ENCODE measurements at regions not wholly inside any gene's neighbourhood (a gene's known extent, or its start where the extent isn't known, plus 50 kb on each side); places are given as distances from the start of the nearest gene placed in this dataset.

DNA sequence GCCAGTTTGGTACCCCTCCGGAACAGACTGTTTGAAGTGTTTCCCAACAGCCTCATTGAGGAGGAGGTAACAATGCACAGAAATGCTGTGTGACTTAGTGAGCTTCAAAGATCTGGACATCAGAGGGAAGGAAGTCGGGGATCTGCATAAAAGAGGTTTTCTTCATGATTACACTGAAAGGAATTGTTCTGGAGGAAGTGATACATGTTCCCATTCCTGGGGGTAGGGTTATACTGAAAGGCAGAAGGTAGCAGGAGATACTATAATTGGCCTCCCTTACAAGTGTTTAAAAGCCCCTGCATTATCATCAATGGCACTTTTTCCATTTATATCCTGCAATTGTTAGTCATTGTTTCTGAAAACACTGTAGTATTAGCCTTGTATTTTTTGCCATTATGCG lies 94.0 kb upstream of the DKK2 start:
- Histone ChIP-seq H3K4me3 (ENCODE audit: insufficient read depth, low read length, poor library complexity, severe bottlenecking) (no peak overlapping the region), H3K9ac (ENCODE audit: low read length) (no peak overlapping the region), H3K36me3 (ENCODE audit: low read length) (no peaks in the 10 kb centered on the region), H3K4me2 (ENCODE audit: low read depth, low read length, poor library complexity, severe bottlenecking) (no peak overlapping the region), H3K9me2 (replicated peaks; ENCODE audit: insufficient read depth, low read length) (no peaks in the 10 kb centered on the region), H3K9me3 (ENCODE audit: insufficient read depth, low read length) (no peaks in the 10 kb centered on the region), H3F3A (ENCODE audit: insufficient read depth) (no peaks in the 10 kb centered on the region), H3K79me2 (ENCODE audit: insufficient read depth, low read length) (no peaks in the 10 kb centered on the region), H3K27ac (ENCODE audit: low read depth, low read length) (no peak overlapping the region), H2AFZ (ENCODE audit: low read depth, low read length, severe bottlenecking) (no peak overlapping the region), H4K20me1 (ENCODE audit: low read depth, low read length) (no peaks in the 10 kb centered on the region), H3K27me3 (ENCODE audit: low read length) (no peaks in the 10 kb centered on the region)
- TF ChIP-seq EZH2phosphoT487 (conservative IDR thresholded peaks at IDR 0.05; ENCODE audit: low read length) (no peak), CTCF (IDR thresholded peaks at IDR 0.05; ENCODE audit: insufficient read depth, low read length, poor library complexity, severe bottlenecking) (no peak)

DNA sequence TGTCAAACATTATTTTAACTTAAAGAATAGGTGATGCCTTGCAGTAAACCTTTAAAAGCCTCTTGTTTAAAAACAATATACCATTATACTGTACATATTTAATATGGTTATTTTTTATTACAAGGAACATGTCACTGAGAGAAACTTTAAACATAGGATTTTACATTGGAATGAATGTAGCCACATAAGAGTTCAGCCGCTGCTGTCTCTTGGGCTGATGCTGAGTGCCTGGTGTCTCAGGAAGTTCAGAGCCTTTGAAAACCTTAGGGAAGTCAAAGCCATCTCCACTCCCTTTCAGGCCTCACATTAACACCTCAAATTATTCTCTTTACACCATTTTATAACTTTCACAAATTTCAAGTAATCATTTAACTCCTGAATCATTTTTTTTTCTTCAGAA lies 93.5 kb upstream of the DKK2 start:
- H2AFZ ChIP-seq (ENCODE audit: low read depth, low read length, severe bottlenecking), result no peak overlapping the region
- H3K9ac ChIP-seq (ENCODE audit: low read length), result no peak overlapping the region
- TF ChIP-seq CTCF (IDR thresholded peaks at IDR 0.05; ENCODE audit: insufficient read depth, low read length, poor library complexity, severe bottlenecking), result no peak
- TF ChIP-seq EZH2phosphoT487 (conservative IDR thresholded peaks at IDR 0.05; ENCODE audit: low read length), result no peak

DNA sequence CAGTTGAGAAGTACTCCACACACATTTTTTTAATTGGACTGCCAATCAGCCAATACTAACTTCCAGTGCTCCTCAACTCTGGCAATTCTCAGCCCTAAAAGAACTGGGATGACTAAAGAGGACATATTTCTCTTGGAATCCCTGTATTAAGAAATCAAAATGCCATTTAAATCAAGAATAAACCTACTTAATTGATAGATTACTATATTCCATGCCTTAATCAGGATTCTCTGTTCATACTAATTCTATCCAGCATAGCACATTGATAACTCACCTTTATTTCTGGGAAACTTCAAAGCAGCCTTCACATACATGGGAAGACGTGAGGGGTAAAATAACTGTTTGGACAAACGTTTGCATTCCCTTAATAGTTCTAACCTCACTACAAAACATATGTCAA lies 93.0 kb upstream of the DKK2 start:
- H3K27ac ChIP-seq (ENCODE audit: low read depth, low read length), result no peak overlapping the region
- H2AFZ ChIP-seq (ENCODE audit: low read depth, low read length, severe bottlenecking), result no peak overlapping the region
- no peaks in the 10 kb centered on the region for H3K79me2 ChIP-seq (ENCODE audit: insufficient read depth, low read length)
- no peak for TF ChIP-seq EZH2phosphoT487 (conservative IDR thresholded peaks at IDR 0.05; ENCODE audit: low read length)
- TF ChIP-seq CTCF (IDR thresholded peaks at IDR 0.05; ENCODE audit: insufficient read depth, low read length, poor library complexity, severe bottlenecking), result no peak
- no peaks in the 10 kb centered on the region for H3F3A ChIP-seq (ENCODE audit: insufficient read depth)
- no peaks in the 10 kb centered on the region for H3K36me3 ChIP-seq (ENCODE audit: low read length)
- no peak overlapping the region for H3K4me3 ChIP-seq (ENCODE audit: insufficient read depth, low read length, poor library complexity, severe bottlenecking)
- H3K9me3 ChIP-seq (ENCODE audit: insufficient read depth, low read length), result no peaks in the 10 kb centered on the region
- H3K27me3 ChIP-seq (ENCODE audit: low read length), result no peaks in the 10 kb centered on the region
- no peaks in the 10 kb centered on the region for H3K9me2 ChIP-seq (replicated peaks; ENCODE audit: insufficient read depth, low read length)
- no peak overlapping the region for H3K9ac ChIP-seq (ENCODE audit: low read length)
- H3K4me2 ChIP-seq (ENCODE audit: low read depth, low read length, poor library complexity, severe bottlenecking), result no peak overlapping the region
- no peaks in the 10 kb centered on the region for H4K20me1 ChIP-seq (ENCODE audit: low read depth, low read length)

More for the DNA sequence above, 93.5 kb upstream of the DKK2 start:
- H3F3A ChIP-seq (ENCODE audit: insufficient read depth), result no peaks in the 10 kb centered on the region
- H3K27ac ChIP-seq (ENCODE audit: low read depth, low read length), result no peak overlapping the region
- H3K27me3 ChIP-seq (ENCODE audit: low read length), result no peaks in the 10 kb centered on the region
- H3K4me3 ChIP-seq (ENCODE audit: insufficient read depth, low read length, poor library complexity, severe bottlenecking), result no peak overlapping the region
- no peaks in the 10 kb centered on the region for H4K20me1 ChIP-seq (ENCODE audit: low read depth, low read length)
- no peaks in the 10 kb centered on the region for H3K36me3 ChIP-seq (ENCODE audit: low read length)
- no peaks in the 10 kb centered on the region for H3K79me2 ChIP-seq (ENCODE audit: insufficient read depth, low read length)
- H3K4me2 ChIP-seq (ENCODE audit: low read depth, low read length, poor library complexity, severe bottlenecking), result no peak overlapping the region
- H3K9me3 ChIP-seq (ENCODE audit: insufficient read depth, low read length), result no peaks in the 10 kb centered on the region
- H3K9me2 ChIP-seq (replicated peaks; ENCODE audit: insufficient read depth, low read length), result no peaks in the 10 kb centered on the region

- H3K9ac ChIP-seq (ENCODE audit: low read length), result no peak overlapping the region
- H3K27ac ChIP-seq (ENCODE audit: low read depth, low read length), result no peak overlapping the region
- TF ChIP-seq CTCF (IDR thresholded peaks at IDR 0.05; ENCODE audit: insufficient read depth, low read length, poor library complexity, severe bottlenecking), result no peak
- TF ChIP-seq EZH2phosphoT487 (conservative IDR thresholded peaks at IDR 0.05; ENCODE audit: low read length), result no peak
- H3K4me3 ChIP-seq (ENCODE audit: insufficient read depth, low read length, poor library complexity, severe bottlenecking), result no peak overlapping the region
- H4K20me1 ChIP-seq (ENCODE audit: low read depth, low read length), result no peaks in the 10 kb centered on the region
- no peak overlapping the region for H3K4me2 ChIP-seq (ENCODE audit: low read depth, low read length, poor library complexity, severe bottlenecking)
- H3K9me3 ChIP-seq (ENCODE audit: insufficient read depth, low read length), result no peaks in the 10 kb centered on the region
- H3K27me3 ChIP-seq (ENCODE audit: low read length), result no peaks in the 10 kb centered on the region
- no peaks in the 10 kb centered on the region for H3F3A ChIP-seq (ENCODE audit: insufficient read depth)
- no peak overlapping the region for H2AFZ ChIP-seq (ENCODE audit: low read depth, low read length, severe bottlenecking)
- H3K79me2 ChIP-seq (ENCODE audit: insufficient read depth, low read length), result no peaks in the 10 kb centered on the region
- no peaks in the 10 kb centered on the region for H3K36me3 ChIP-seq (ENCODE audit: low read length)
- no peaks in the 10 kb centered on the region for H3K9me2 ChIP-seq (replicated peaks; ENCODE audit: insufficient read depth, low read length)
Measured at GRCh38 chr4:107128116-107128515, 92.0 kb upstream of the DKK2 start.

Data from SU-DHL-6 (cell line).